ENCODE measurements at regions not wholly inside any gene's neighbourhood (a gene's known extent, or its start where the extent isn't known, plus 50 kb on each side); places are given as distances from the start of the nearest gene placed in this dataset.

- H3K27ac ChIP-seq: no peak overlapping the region
- TF ChIP-seq ZFX (IDR thresholded peaks at IDR 0.05; ENCODE audit: borderline replicate concordance): no peak
- TF ChIP-seq CTCF (IDR thresholded peaks at IDR 0.05): no peak
Measured at GRCh38 chr3:56969851-56970250, 90.6 kb upstream of the SPATA12 start.

GRCh38 chr3:56966509-56966908 is 94.0 kb upstream of the SPATA12 start:
- TF ChIP-seq ZFX (IDR thresholded peaks at IDR 0.05; ENCODE audit: borderline replicate concordance): no peak
- no peak for TF ChIP-seq CTCF (IDR thresholded peaks at IDR 0.05)
- H3K27ac ChIP-seq: no peak overlapping the region

GRCh38 chr3:56966104-56966503 is 94.4 kb upstream of the SPATA12 start:
- H3K27ac ChIP-seq: no peak overlapping the region
- TF ChIP-seq ZFX (IDR thresholded peaks at IDR 0.05; ENCODE audit: borderline replicate concordance): no peak
- no peak for TF ChIP-seq CTCF (IDR thresholded peaks at IDR 0.05)

GRCh38 chr3:56962922-56963321 is 97.5 kb upstream of the SPATA12 start:
- H3K27ac ChIP-seq: no peak overlapping the region
- TF ChIP-seq ZFX (IDR thresholded peaks at IDR 0.05; ENCODE audit: borderline replicate concordance) (no peak), CTCF (IDR thresholded peaks at IDR 0.05) (no peak)

GRCh38 chr3:56962206-56962605 is 98.3 kb upstream of the SPATA12 start:
- TF ChIP-seq ZFX (IDR thresholded peaks at IDR 0.05; ENCODE audit: borderline replicate concordance) (no peak), CTCF (IDR thresholded peaks at IDR 0.05) (no peak)
- no peak overlapping the region for H3K27ac ChIP-seq

GRCh38 chr3:56960234-56960917 is 100.1 kb upstream of the SPATA12 start:
- no peak overlapping the region for H3K27ac ChIP-seq
- TF ChIP-seq CTCF (IDR thresholded peaks at IDR 0.05) (no peak), ZFX (IDR thresholded peaks at IDR 0.05; ENCODE audit: borderline replicate concordance) (no peak)

GRCh38 chr3:56958879-56959278 is 101.6 kb upstream of the SPATA12 start:
- no peak for TF ChIP-seq ZFX (IDR thresholded peaks at IDR 0.05; ENCODE audit: borderline replicate concordance)
- no peak for TF ChIP-seq CTCF (IDR thresholded peaks at IDR 0.05)
- H3K27ac ChIP-seq: no peak overlapping the region

Measured in 22Rv1 (cell line).